K562 (cell line): ENCODE measurements at regions not wholly inside any gene's neighbourhood (a gene's known extent, or its start where the extent isn't known, plus 50 kb on each side); places are given as distances from the start of the nearest gene placed in this dataset.

Experiments used
- ATAC-seq: fragments of 200-7000 bp; cut with Tn5 transposase; 3 replicates; pipeline ENCODE4 v1.9.1; 2020; ENCODE audit warnings: moderate library complexity
- BruUV-seq: library from RNA; stranded (reverse); fragments of 400-500 nt; replicated peaks from 2 replicates; lab custom pipeline; 2021; lab: Mats Ljungman, UMichigan
- CTCF ChIA-PET: fragments of 300-600 bp; formaldehyde crosslinking; extraction: SDS; loops from one replicate; lab custom pipeline; 2021; ENCODE audit warnings: low intra/inter-chr PET ratio; lab: Yijun Ruan, JAX
- POLR2A ChIA-PET: fragments of 300-600, 350-650 bp; sonication (Branson Sonifier 250); formaldehyde crosslinking; extraction: SDS; loops from one replicate; lab custom pipeline; 2021; ENCODE audit warnings: antibody characterized with exemption, inconsistent platforms; lab: Yijun Ruan, JAX
- DNase-seq, 4 experiments: peaks; one replicate each; pipeline versions ENCODE4 v3.0.0 to v3.0.0-alpha.2; 2011 to 2018; ENCODE audit warnings: low spot score in 3 of 4, mixed read lengths in 3 of 4; ENCODE audit errors: extremely low read depth in 1 of 4
- FAIRE-seq: peaks from 2 replicates; lab custom pipeline; 2011; peaks lifted over from hg19 to GRCh38; lab: Jason Lieb, UNC
- H2AFZ ChIP-seq: 2 replicates; pipeline ENCODE4 v1.6.0; 2011; ENCODE audit warnings: low read depth, low read length, control low read depth, inconsistent platforms
- H3K27ac ChIP-seq: fragments of 200-600 bp; 3 replicates; pipeline ENCODE4 v1.8.0; 2011; ENCODE audit warnings: low read depth, mild to moderate bottlenecking, control low read depth, inconsistent platforms, low read length, moderate library complexity, mixed read lengths; ENCODE audit errors: extremely low read depth
- H3K27me3 ChIP-seq, 2 experiments: fragments of 300-600 bp in 1 of 2; 2 replicates in 1 of 2; 3 replicates in 1 of 2; pipeline versions ENCODE4 v1.6.0 to v1.8.0; 2011; ENCODE audit warnings: inconsistent platforms in 2 of 2, low read length in 2 of 2, mild to moderate bottlenecking in 1 of 2, mixed read lengths in 1 of 2, moderate library complexity in 1 of 2; ENCODE audit not compliant: control insufficient read depth in 2 of 2, insufficient read depth in 2 of 2
- H3K36me3 ChIP-seq: fragments of 300-600 bp; 3 replicates; pipeline ENCODE4 v1.8.0; 2011; ENCODE audit warnings: mild to moderate bottlenecking, low read length, inconsistent platforms; ENCODE audit not compliant: control insufficient read depth, insufficient read depth
- H3K4me1 ChIP-seq, 2 experiments: fragments of 200-600 bp in 1 of 2; replicated peaks in 1 of 2; 2 replicates in 1 of 2; 3 replicates in 1 of 2; pipeline versions ENCODE4 v1.5.1 to v1.8.0; 2011; ENCODE audit warnings: inconsistent platforms in 2 of 2, low read length in 2 of 2, mild to moderate bottlenecking in 1 of 2, mixed read lengths in 1 of 2, moderate library complexity in 1 of 2; ENCODE audit not compliant: control insufficient read depth in 2 of 2, insufficient read depth in 2 of 2
- H3K4me2 ChIP-seq: 2 replicates; pipeline ENCODE4 v1.6.1; 2011; ENCODE audit warnings: low read length, control low read depth, inconsistent platforms, mixed read lengths; ENCODE audit not compliant: insufficient read depth
- H3K4me3 ChIP-seq: fragments of 200-600 bp; sonication (generic), shearing (Covaris generic); 2 replicates; pipeline ENCODE4 v1.5.1; 2016; ENCODE audit warnings: control low read depth, inconsistent platforms
- H3K79me2 ChIP-seq: fragments of 200-600 bp; 3 replicates; pipeline ENCODE4 v1.8.0; 2011; ENCODE audit warnings: low read length, inconsistent platforms; ENCODE audit not compliant: control insufficient read depth, insufficient read depth
- H3K9ac ChIP-seq, 2 experiments: 2 replicates each; pipeline versions ENCODE4 v1.6.0 to v1.6.1; 2011; ENCODE audit warnings: low read depth in 2 of 2, low read length in 2 of 2, control low read depth in 1 of 2, inconsistent platforms in 1 of 2, mild to moderate bottlenecking in 1 of 2, mixed read lengths in 1 of 2; ENCODE audit not compliant: insufficient read depth in 1 of 2
- H3K9me1 ChIP-seq: one replicate; pipeline ENCODE4 v1.6.0; 2011; ENCODE audit warnings: inconsistent platforms, mild to moderate bottlenecking, low read length, moderate library complexity; ENCODE audit not compliant: control insufficient read depth, insufficient read depth
- H3K9me3 ChIP-seq: replicated peaks from 2 replicates; pipeline ENCODE4 v1.5.1; 2011; ENCODE audit warnings: low read depth, low read length, inconsistent platforms; ENCODE audit not compliant: control insufficient read depth, insufficient read depth
- H4K20me1 ChIP-seq: replicated peaks from 2 replicates; pipeline ENCODE4 v1.6.1; 2011; ENCODE audit warnings: low read length, inconsistent platforms, mixed read lengths; ENCODE audit not compliant: control insufficient read depth, insufficient read depth
- ARHGAP35 ChIP-seq: fragments of 450-650 bp; IDR thresholded peaks from 2 replicates; pipeline ENCODE4 v1.6.1; 2018; ENCODE audit not compliant: partially characterized antibody
- ATF1 ChIP-seq, 2 experiments: fragments of 450-650 bp in 1 of 2; IDR thresholded peaks; 2 replicates each; pipeline ENCODE4 v1.6.1; 2016; ENCODE audit warnings: missing compliant biosample characterization in 1 of 2, missing genetic modification characterization in 1 of 2
- CGGBP1 ChIP-seq: fragments of 250-450 bp; sonication (Bioruptor Pico); IDR thresholded peaks from 2 replicates; pipeline ENCODE4 v1.9.0; 2021; ENCODE audit warnings: mild to moderate bottlenecking
- CUX1 ChIP-seq: fragments of 200-800 bp; sonication (Bioruptor generic); IDR thresholded peaks from 2 replicates; pipeline ENCODE4 v1.6.1; 2016; ENCODE audit warnings: missing genetic modification characterization, missing compliant biosample characterization
- ELK1 ChIP-seq: sonication (generic); formaldehyde crosslinking; IDR thresholded peaks from 2 replicates; pipeline ENCODE4 v1.8.1; 2022; ENCODE audit warnings: missing genetic modification reagents
- IRF1 ChIP-seq: sonication (generic); formaldehyde crosslinking; IDR thresholded peaks from 2 replicates; pipeline ENCODE4 v1.8.0; 2022; ENCODE audit warnings: missing genetic modification reagents, mild to moderate bottlenecking, borderline replicate concordance
- IRF2 ChIP-seq: sonication (generic); formaldehyde crosslinking; IDR thresholded peaks from 2 replicates; pipeline ENCODE4 v1.8.1; 2022; ENCODE audit warnings: mild to moderate bottlenecking, missing genetic modification reagents
- NEUROD1 ChIP-seq: fragments of 150-350 bp; IDR thresholded peaks from 2 replicates; pipeline ENCODE4 v1.6.1; 2014; ENCODE audit warnings: borderline replicate concordance, low read length, low read depth; ENCODE audit not compliant: partially characterized antibody
- PRPF4 ChIP-seq: fragments of 200-400 bp; formaldehyde crosslinking; IDR thresholded peaks from one replicate; pipeline ENCODE4 v1.6.1; 2017; ENCODE audit warnings: low read length, low read depth, mild to moderate bottlenecking; ENCODE audit not compliant: insufficient read depth, poor library complexity, severe bottlenecking
- SMAD1 ChIP-seq: fragments of 150-350 bp; IDR thresholded peaks from 2 replicates; pipeline ENCODE4 v1.6.1; 2014; ENCODE audit warnings: low read length, low read depth; ENCODE audit not compliant: partially characterized antibody
- SNRNP70 ChIP-seq: fragments of 200-400 bp; formaldehyde crosslinking; optimal IDR thresholded peaks from 2 replicates; pipeline ENCODE3; 2017; ENCODE audit warnings: low read depth, low read length
- SRF ChIP-seq, 2 experiments: fragments of 250-450, 450-650 bp in 1 of 2; sonication (Bioruptor Pico) in 1 of 2; sonication (generic) in 1 of 2; formaldehyde crosslinking; IDR thresholded peaks; 2 replicates each; pipeline versions ENCODE4 v1.5.0 to v1.5.1; 2020 to 2022; ENCODE audit warnings: mild to moderate bottlenecking in 1 of 2, missing genetic modification reagents in 1 of 2
- YBX1 ChIP-seq: fragments of 450-650 bp; IDR thresholded peaks from 2 replicates; pipeline ENCODE4 v1.7.1; 2016; ENCODE audit warnings: mild to moderate bottlenecking
- ZNF431 ChIP-seq: sonication (generic); formaldehyde crosslinking; IDR thresholded peaks from 2 replicates; pipeline ENCODE4 v1.8.0; 2022; ENCODE audit warnings: mild to moderate bottlenecking, missing genetic modification reagents
- ZNF551 ChIP-seq: fragments of 250-450 bp; sonication (Bioruptor Pico); IDR thresholded peaks from 2 replicates; pipeline ENCODE4 v1.5.0; 2021; ENCODE audit warnings: mild to moderate bottlenecking, moderate library complexity
- WGBS: fragments of 100-300 bp; shearing (Covaris generic); methylation state at CpG from one replicate; pipeline ENCODE4 v1.1.6; 2016; ENCODE audit warnings: low coverage, mixed read lengths; ENCODE audit not compliant: insufficient coverage; ENCODE audit errors: missing lambda C conversion rate; 5-methylcytosine and 5-hydroxymethylcytosine counted together
- in situ Hi-C: fragments of 300-500 bp; cut with MboI; formaldehyde crosslinking; loops from 4 replicates; pipeline ENCODE4 v1.15.0; 2018; ENCODE audit warnings: inconsistent platforms, mixed read lengths
- intact Hi-C: fragments of 100-400 bp; cut with micrococcal nuclease; formaldehyde crosslinking; loops from 2 replicates; pipeline ENCODE4 v1.14.2; 2022

DNA sequence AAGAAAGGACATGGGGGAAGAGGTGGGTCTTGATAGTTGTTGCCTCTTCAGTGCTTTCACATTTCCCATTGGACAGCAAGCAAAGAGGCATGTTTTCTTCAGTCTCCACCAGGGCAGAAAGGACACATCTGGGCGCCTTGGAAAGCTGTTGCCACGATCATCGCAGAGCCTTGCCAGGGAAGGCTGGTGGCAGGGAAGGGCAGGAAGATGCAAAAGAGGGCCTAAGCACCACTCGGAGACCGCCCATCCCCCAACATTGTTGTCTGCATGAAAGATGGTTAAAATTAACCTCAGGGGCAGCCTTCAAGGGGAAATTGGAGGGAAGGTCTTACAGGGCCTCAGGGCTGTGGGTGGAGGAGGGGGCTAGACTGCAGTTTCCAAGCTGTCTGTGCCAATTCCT lies 114.2 kb downstream of the SOX9 start:
- 0% methylated on average over 5 of the region's 5 CpGs for WGBS
- no peaks in the 10 kb centered on the region for H3K79me2 ChIP-seq
- intact Hi-C loops: no loop called here
- no peak overlapping the region for H2AFZ ChIP-seq
- no peaks in the 10 kb centered on the region for H3K9me1 ChIP-seq
- CTCF ChIA-PET: no interaction called here
- TF ChIP-seq ATF1 (CRISPR knock-in tag; IDR thresholded peaks at IDR 0.05) (no peak), ATF1 (tag; IDR thresholded peaks at IDR 0.05) (no peak), PRPF4 (no peak), SRF (CRISPR knock-in tag; IDR thresholded peaks at IDR 0.05) (no peak), IRF2 (CRISPR knock-in tag) (no peak), SNRNP70 (no peak), ZNF431 (CRISPR knock-in tag) (no peak), YBX1 (no peak), CUX1 (CRISPR knock-in tag) (no peak), NEUROD1 (no peak), CGGBP1 (CRISPR knock-in tag) (no peak), ARHGAP35 (no peak), SMAD1 (no peak), IRF1 (CRISPR knock-in tag) (no peak), ZNF551 (no peak), ELK1 (CRISPR knock-in tag) (no peak)
- no peaks in the 10 kb centered on the region for H3K9me3 ChIP-seq
- H3K9ac ChIP-seq: no peak overlapping the region
- H3K4me1 ChIP-seq: no peaks in the 10 kb centered on the region
- POLR2A ChIA-PET: no interaction called here
- H3K4me3 ChIP-seq: no peak overlapping the region
- in situ Hi-C loops: no loop called here
- ATAC-seq (no peak), FAIRE-seq (no peak), DNase-seq (no peak)
- no peak overlapping the region for H3K27ac ChIP-seq
- H3K4me2 ChIP-seq: no peak overlapping the region
- H4K20me1 ChIP-seq: no peaks in the 10 kb centered on the region
- no peaks in the 10 kb centered on the region for H3K36me3 ChIP-seq
- no TSS peak for BruUV-seq
- H3K27me3 ChIP-seq: no peaks in the 10 kb centered on the region
